GM18498 (cell line): ENCODE measurements at regions not wholly inside any gene's neighbourhood (a gene's known extent, or its start where the extent isn't known, plus 50 kb on each side); places are given as distances from the start of the nearest gene placed in this dataset.
"Not testable (repeated sequence)": the region's sequence is repeated elsewhere in the genome, so short reads cannot be mapped to it uniquely, and the experiment has no call there.

Experiments
- ATAC-seq: cut with Tn5 transposase; IDR thresholded peaks from one replicate; pipeline ENCODE4 v1.9.1; 2021; ENCODE audit warnings: mild to moderate bottlenecking, moderate library complexity; ENCODE audit not compliant: unreplicated experiment

DNA sequence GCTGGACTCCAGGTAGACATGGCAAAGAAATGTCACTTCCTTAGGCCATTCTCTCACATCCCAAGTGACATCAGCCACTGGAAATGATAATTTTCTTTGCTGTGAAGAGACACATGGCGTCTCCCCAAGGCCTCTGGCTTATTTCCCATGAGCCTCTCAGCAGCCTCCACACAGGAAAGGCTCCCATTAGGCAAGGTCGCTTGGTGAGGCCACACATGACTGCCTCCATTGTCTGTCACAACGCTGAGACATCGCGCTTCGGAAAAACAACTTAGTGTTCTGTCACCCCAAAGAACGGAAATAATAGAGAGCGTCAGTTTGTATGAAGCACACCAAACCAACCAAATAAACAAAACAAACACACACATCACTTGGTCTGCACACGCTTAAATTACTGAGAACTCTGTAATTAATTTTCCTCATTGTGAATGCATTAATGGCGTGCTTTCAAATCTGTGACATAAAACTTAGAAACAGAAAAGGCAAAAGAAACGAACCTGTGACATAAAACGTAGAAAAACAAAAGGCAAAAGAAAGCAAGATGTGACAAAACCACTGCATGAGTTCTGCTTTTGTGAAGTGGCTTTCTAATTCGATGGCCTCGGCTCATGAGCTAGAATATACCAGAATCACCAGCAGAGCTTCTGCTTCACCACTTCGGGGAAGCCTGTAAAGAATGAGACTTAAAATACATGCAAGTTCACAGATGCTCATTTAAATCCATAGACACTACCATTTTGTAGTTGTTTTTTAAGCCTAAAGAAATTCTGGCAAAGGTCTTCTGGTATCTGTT, 404.2 kb upstream of the SGCG start:
- no peak for ATAC-seq

DNA sequence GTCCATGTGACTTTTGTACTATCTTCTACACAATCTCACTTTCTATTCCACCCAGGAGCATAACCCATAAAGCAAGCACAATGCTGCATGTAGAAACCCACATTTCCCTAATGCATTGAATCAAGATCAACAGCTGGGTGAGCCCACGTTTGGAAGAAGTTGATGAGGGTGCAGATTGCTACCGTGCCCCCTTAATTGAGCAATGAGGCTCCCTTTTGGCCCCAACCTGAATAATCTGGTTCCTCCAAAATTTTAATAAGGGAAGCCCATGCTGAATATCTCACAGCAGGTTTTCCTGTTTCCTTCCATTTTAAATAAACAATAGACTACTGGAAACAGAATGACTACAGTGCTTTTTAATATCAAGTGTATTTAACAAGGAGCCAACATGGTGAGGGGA, 403.6 kb upstream of the SGCG start:
- ATAC-seq = no peak

- no peak for ATAC-seq
These were observed 391.7 kb upstream of the SGCG start for GRCh38 chr13:22789027-22789593.

DNA sequence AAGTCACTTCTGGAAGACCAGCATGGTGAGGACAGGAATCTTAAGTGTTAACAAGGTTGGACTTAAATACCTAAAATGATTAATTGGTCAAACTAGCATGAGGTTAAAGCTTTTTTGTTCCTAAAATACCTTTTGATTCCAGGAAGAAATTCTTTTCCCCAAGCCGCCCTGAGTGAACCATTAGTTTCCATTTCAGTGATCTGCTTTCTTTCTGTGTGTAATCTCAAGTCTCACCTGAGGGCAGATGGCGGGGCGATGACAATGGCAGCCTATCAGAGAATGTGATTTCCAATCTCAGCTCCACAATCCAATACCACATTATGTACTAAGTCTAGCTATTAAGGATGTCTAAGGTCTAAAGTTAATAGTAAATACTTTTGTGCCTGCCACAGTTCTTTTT, 390.9 kb upstream of the SGCG start:
- ATAC-seq = no peak

- ATAC-seq = no peak
These were observed 387.1 kb upstream of the SGCG start for GRCh38 chr13:22793598-22794134.

- ATAC-seq = no peak
These were observed 380.0 kb upstream of the SGCG start for GRCh38 chr13:22800526-22801401.

- no peak for ATAC-seq
These were observed 379.3 kb upstream of the SGCG start for GRCh38 chr13:22801402-22802003.

- ATAC-seq = no peak
These were observed 368.0 kb upstream of the SGCG start for GRCh38 chr13:22812793-22813192.

GRCh38 chr13:22813531-22814377, 367.0 kb upstream of the SGCG start:
- not testable (repeated sequence) for ATAC-seq

DNA sequence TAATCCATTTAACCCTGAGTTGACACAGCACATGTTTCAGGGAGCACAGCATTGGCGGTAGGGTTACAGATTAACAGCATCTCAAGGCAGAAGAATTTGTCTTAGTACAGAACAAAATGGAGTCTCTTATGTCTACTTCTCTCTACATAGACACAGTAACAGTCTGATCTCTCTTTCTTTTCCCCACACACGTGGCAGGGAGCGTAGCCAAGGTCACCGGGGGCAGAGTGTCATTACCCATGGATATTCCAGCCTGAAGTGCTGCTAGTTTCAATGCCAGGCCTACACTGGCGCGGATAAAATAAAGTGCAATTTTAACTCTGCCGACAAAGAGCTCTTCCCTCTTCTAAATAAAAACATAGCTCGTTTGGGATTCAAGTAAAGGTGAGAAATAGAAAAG, 366.3 kb upstream of the SGCG start:
- ATAC-seq = not testable (repeated sequence)

- no peak for ATAC-seq
These were observed 359.2 kb upstream of the SGCG start for GRCh38 chr13:22821589-22821988.

GRCh38 chr13:22825186-22825585, 355.6 kb upstream of the SGCG start:
- ATAC-seq = no peak

GRCh38 chr13:22828081-22828480, 352.7 kb upstream of the SGCG start:
- no peak for ATAC-seq

DNA sequence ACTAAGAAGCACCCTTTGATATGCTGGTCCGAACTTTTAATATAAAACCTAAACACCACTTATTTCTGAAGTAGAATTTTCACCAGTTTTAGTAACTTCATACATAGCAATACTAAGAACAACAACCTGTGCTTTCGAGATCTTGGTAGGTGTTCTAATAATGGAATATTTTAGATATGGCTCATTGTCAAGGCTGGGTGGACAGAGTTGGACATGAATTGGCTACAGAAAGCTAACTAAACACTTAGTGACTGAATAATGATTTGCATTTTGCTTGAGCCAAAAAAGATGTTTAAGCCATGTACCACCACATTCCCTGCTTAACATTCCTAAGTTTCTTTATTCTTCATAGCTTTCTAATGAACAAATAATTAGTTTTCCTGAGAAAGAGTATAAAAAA, 344.3 kb upstream of the SGCG start:
- no peak for ATAC-seq

DNA sequence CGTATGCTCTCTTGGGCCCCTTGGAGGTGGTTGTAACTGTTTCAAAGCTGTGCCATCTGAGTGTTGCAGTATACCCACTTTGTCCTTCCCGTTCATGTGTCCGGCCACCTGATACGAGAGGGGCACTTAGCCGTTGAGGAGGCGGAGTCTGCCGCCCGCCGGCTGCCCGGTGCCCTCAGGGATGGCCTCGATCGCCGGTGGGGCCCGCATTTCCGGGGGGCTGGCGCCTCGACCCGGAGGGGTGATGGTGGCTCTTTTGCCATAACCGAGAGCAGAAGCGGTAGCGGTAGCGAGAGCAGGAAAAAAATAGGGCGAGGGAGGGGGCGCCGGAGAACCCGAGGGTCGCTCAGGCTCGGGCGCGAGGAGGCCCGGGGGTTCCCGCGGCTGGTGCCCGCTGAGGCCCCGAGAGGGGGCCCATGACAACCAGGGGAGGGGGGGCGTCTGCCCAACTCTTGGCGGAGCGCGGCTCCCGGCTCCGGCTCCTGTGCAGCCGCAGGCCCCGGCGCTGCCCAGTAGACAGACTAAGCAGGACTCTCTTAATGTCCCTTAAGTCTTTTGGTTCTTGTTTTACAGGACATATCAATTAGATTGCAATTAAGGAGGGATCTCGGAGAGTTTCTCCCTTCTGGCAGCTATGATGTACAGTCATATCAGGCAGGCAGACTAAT, 342.7 kb upstream of the SGCG start:
- ATAC-seq = no peak

DNA sequence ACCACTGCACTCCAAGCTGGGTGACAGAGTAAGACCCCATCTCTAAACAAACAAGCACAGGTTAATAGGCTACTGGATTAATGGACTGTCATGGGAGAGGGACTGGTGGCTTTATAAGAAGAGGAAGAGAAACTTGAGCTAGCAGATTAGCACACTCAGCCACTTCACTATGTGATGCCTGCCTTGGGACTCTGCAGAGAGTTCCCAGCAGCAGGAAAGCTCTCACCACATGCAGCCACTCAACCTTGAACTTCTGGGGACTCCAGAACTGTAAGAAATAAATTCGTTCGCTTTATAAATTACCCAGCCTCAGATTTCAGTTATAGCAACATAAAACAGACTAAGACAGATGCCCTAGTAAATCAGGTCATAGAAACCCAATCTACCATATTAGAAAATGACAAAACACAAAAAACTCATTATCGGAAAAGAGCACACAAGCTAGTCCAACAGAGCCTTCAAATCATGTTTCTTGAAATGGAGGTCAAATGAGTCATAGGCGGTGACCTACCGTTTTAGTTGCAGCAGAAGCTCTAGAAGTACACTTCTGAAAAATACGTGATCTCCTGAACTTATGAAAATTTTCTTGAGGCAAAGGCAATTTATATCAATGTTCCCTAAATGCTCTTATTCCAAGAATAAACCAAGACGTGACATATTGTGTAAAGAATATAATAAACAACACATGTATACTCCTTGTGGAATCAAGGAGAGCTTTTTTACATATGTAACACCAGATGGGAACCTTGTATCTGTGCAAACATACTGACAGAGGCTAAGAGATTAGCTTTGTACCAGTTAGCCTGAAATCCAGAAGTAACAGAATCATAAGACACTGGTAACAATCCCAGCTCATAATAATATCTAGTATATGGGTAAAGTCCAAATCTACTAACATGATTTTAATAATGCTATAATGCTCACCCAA, 340.9 kb upstream of the SGCG start:
- ATAC-seq = no peak

GRCh38 chr13:22846551-22846950, 334.2 kb upstream of the SGCG start:
- ATAC-seq = no peak

GRCh38 chr13:22848539-22849052, 332.2 kb upstream of the SGCG start:
- no peak for ATAC-seq
